Activated naive CD4-positive, alpha-beta T cell treated with anti-CD3 and anti-CD28 coated beads, Interleukin-2, amount 10 ng/mL, durations not matched to agents 7 days and 5 days (primary cell): ENCODE measurements at regions not wholly inside any gene's neighbourhood (a gene's known extent, or its start where the extent isn't known, plus 50 kb on each side); places are given as distances from the start of the nearest gene placed in this dataset.

Source experiments
- CTCF ChIA-PET: fragments of 350-600 bp; sonication (Branson Sonifier 250); formaldehyde crosslinking; loops from one replicate; lab custom pipeline; 2021; ENCODE audit warnings: antibody characterized with exemption; lab: Charles Lee
- DNase-seq: peaks from one replicate; pipeline ENCODE4 v3.0.0-alpha.2; 2020
- H3K27ac Mint-ChIP-seq: one replicate; pipeline ENCODE4 v1.8.0; 2021; ENCODE audit warnings: mild to moderate bottlenecking, moderate library complexity, mixed read lengths
- H3K27me3 Mint-ChIP-seq: one replicate; pipeline ENCODE4 v1.8.0; 2021; ENCODE audit warnings: mild to moderate bottlenecking, mixed read lengths
- H3K36me3 Mint-ChIP-seq: one replicate; pipeline ENCODE4 v1.8.0; 2021; ENCODE audit warnings: mixed read lengths
- H3K4me1 Mint-ChIP-seq: one replicate; pipeline ENCODE4 v1.8.0; 2021; ENCODE audit warnings: mixed read lengths
- H3K4me3 Mint-ChIP-seq: one replicate; pipeline ENCODE4 v1.8.0; 2021; ENCODE audit warnings: mild to moderate bottlenecking, moderate library complexity, mixed read lengths
- H3K9me3 Mint-ChIP-seq: one replicate; pipeline ENCODE4 v1.8.0; 2021; ENCODE audit warnings: mixed read lengths

- DNase-seq: no peak
- Mint-ChIP-seq H3K4me1 (no peaks in the 10 kb centered on the region), H3K27ac (no peak overlapping the region), H3K9me3 (no peaks in the 10 kb centered on the region), H3K27me3 (peaks cover 3% of the 10 kb centered on the region), H3K36me3 (no peaks in the 10 kb centered on the region), H3K4me3 (no peak overlapping the region)
- CTCF ChIA-PET: interaction anchor here (0.7 to 1.7 kb wide), 5 partner anchors 15 to 654 kb away, joined by 3 to 5 read pairs (median 3); no protein-coding TSS in a partner anchor
Measured at GRCh38 chrX:69386681-69387080, 117.4 kb upstream of the NALF2 start.

- H3K36me3 Mint-ChIP-seq: no peaks in the 10 kb centered on the region
- H3K4me1 Mint-ChIP-seq: no peaks in the 10 kb centered on the region
- H3K27me3 Mint-ChIP-seq: no peaks in the 10 kb centered on the region
- H3K27ac Mint-ChIP-seq: no peak overlapping the region
- CTCF ChIA-PET: no interaction called here
- DNase-seq: no peak
- no peak overlapping the region for H3K4me3 Mint-ChIP-seq
- H3K9me3 Mint-ChIP-seq: no peaks in the 10 kb centered on the region
Measured at GRCh38 chrX:69379412-69379811, 124.7 kb upstream of the NALF2 start.

- Mint-ChIP-seq H3K36me3 (no peaks in the 10 kb centered on the region), H3K4me3 (no peak overlapping the region), H3K9me3 (no peaks in the 10 kb centered on the region), H3K4me1 (no peaks in the 10 kb centered on the region), H3K27me3 (no peaks in the 10 kb centered on the region), H3K27ac (no peak overlapping the region)
- DNase-seq: no peak
- CTCF ChIA-PET: no interaction called here
Measured at GRCh38 chrX:69374569-69374968, 129.6 kb upstream of the NALF2 start.

GRCh38 chrX:69372435-69372834 lies 131.7 kb upstream of the NALF2 start:
- H3K4me1 Mint-ChIP-seq: no peaks in the 10 kb centered on the region
- CTCF ChIA-PET: no interaction called here
- no peak overlapping the region for H3K27ac Mint-ChIP-seq

GRCh38 chrX:69371159-69371558 lies 133.0 kb upstream of the NALF2 start:
- CTCF ChIA-PET: interaction anchor here (1.1 kb wide), 1 partner anchor 16 kb away, joined by 3 read pairs; no protein-coding TSS in a partner anchor
- Mint-ChIP-seq H3K36me3 (no peaks in the 10 kb centered on the region), H3K27me3 (no peaks in the 10 kb centered on the region), H3K4me3 (no peak overlapping the region), H3K9me3 (no peaks in the 10 kb centered on the region), H3K27ac (no peak overlapping the region), H3K4me1 (no peaks in the 10 kb centered on the region)
- DNase-seq: no peak

More at GRCh38 chrX:69372435-69372834, 131.7 kb upstream of the NALF2 start:
- Mint-ChIP-seq H3K36me3 (no peaks in the 10 kb centered on the region), H3K4me3 (no peak overlapping the region), H3K9me3 (no peaks in the 10 kb centered on the region), H3K27me3 (no peaks in the 10 kb centered on the region)
- no peak for DNase-seq

- CTCF ChIA-PET: no interaction called here
- Mint-ChIP-seq H3K27ac (no peak overlapping the region), H3K4me3 (no peak overlapping the region), H3K4me1 (no peaks in the 10 kb centered on the region), H3K9me3 (no peaks in the 10 kb centered on the region), H3K27me3 (no peaks in the 10 kb centered on the region), H3K36me3 (no peaks in the 10 kb centered on the region)
- DNase-seq: no peak
Measured at GRCh38 chrX:69369999-69370398, 134.1 kb upstream of the NALF2 start.

GRCh38 chrX:69366183-69366582 lies 137.9 kb upstream of the NALF2 start:
- no peaks in the 10 kb centered on the region for H3K9me3 Mint-ChIP-seq
- CTCF ChIA-PET: no interaction called here

GRCh38 chrX:69365755-69366154 lies 138.4 kb upstream of the NALF2 start:
- Mint-ChIP-seq H3K4me1 (no peaks in the 10 kb centered on the region), H3K4me3 (no peak overlapping the region), H3K27me3 (no peaks in the 10 kb centered on the region), H3K36me3 (no peaks in the 10 kb centered on the region), H3K27ac (no peak overlapping the region), H3K9me3 (no peaks in the 10 kb centered on the region)
- CTCF ChIA-PET: no interaction called here
- DNase-seq: no peak

More at GRCh38 chrX:69366183-69366582, 137.9 kb upstream of the NALF2 start:
- Mint-ChIP-seq H3K27ac (no peak overlapping the region), H3K4me3 (no peak overlapping the region), H3K4me1 (no peaks in the 10 kb centered on the region), H3K36me3 (no peaks in the 10 kb centered on the region), H3K27me3 (no peaks in the 10 kb centered on the region)
- DNase-seq: no peak

GRCh38 chrX:69365349-69365748 lies 138.8 kb upstream of the NALF2 start:
- CTCF ChIA-PET: no interaction called here
- Mint-ChIP-seq H3K4me3 (no peak overlapping the region), H3K27me3 (no peaks in the 10 kb centered on the region), H3K36me3 (no peaks in the 10 kb centered on the region), H3K4me1 (no peaks in the 10 kb centered on the region), H3K27ac (no peak overlapping the region), H3K9me3 (no peaks in the 10 kb centered on the region)
- DNase-seq: no peak

GRCh38 chrX:69362856-69363255 lies 141.3 kb upstream of the NALF2 start:
- Mint-ChIP-seq H3K36me3 (no peaks in the 10 kb centered on the region), H3K4me3 (no peak overlapping the region), H3K27me3 (no peaks in the 10 kb centered on the region), H3K27ac (no peak overlapping the region), H3K4me1 (no peaks in the 10 kb centered on the region), H3K9me3 (no peaks in the 10 kb centered on the region)
- DNase-seq: no peak
- CTCF ChIA-PET: no interaction called here

GRCh38 chrX:69362354-69362753 lies 141.8 kb upstream of the NALF2 start:
- Mint-ChIP-seq H3K27me3 (no peaks in the 10 kb centered on the region), H3K4me1 (no peaks in the 10 kb centered on the region), H3K36me3 (no peaks in the 10 kb centered on the region), H3K27ac (no peak overlapping the region), H3K9me3 (no peaks in the 10 kb centered on the region), H3K4me3 (no peak overlapping the region)
- DNase-seq: no peak
- CTCF ChIA-PET: no interaction called here

GRCh38 chrX:69361311-69361845 lies 142.7 kb upstream of the NALF2 start:
- Mint-ChIP-seq H3K4me3 (no peak overlapping the region), H3K27ac (no peak overlapping the region), H3K4me1 (no peaks in the 10 kb centered on the region), H3K9me3 (no peaks in the 10 kb centered on the region), H3K27me3 (no peaks in the 10 kb centered on the region), H3K36me3 (no peaks in the 10 kb centered on the region)
- no peak for DNase-seq
- CTCF ChIA-PET: no interaction called here

GRCh38 chrX:69357317-69357716 lies 146.8 kb upstream of the NALF2 start:
- Mint-ChIP-seq H3K27ac (no peak overlapping the region), H3K9me3 (peaks cover 6% of the 10 kb centered on the region), H3K27me3 (no peaks in the 10 kb centered on the region), H3K36me3 (no peaks in the 10 kb centered on the region), H3K4me1 (no peaks in the 10 kb centered on the region), H3K4me3 (no peak overlapping the region)
- DNase-seq: no peak
- CTCF ChIA-PET: no interaction called here

- H3K9me3 Mint-ChIP-seq: no peaks in the 10 kb centered on the region
- no peaks in the 10 kb centered on the region for H3K36me3 Mint-ChIP-seq
- H3K4me3 Mint-ChIP-seq: no peak overlapping the region
- no peaks in the 10 kb centered on the region for H3K27me3 Mint-ChIP-seq
- no peak for DNase-seq
- H3K27ac Mint-ChIP-seq: no peak overlapping the region
- CTCF ChIA-PET: no interaction called here
- no peaks in the 10 kb centered on the region for H3K4me1 Mint-ChIP-seq
Measured at GRCh38 chrX:69324851-69325250, 159.6 kb upstream of the PJA1 start.

GRCh38 chrX:69323786-69324720 lies 158.8 kb upstream of the PJA1 start:
- H3K27ac Mint-ChIP-seq: no peak overlapping the region
- no peaks in the 10 kb centered on the region for H3K9me3 Mint-ChIP-seq
- DNase-seq: no peak
- no peaks in the 10 kb centered on the region for H3K27me3 Mint-ChIP-seq
- CTCF ChIA-PET: no interaction called here
- no peaks in the 10 kb centered on the region for H3K36me3 Mint-ChIP-seq
- H3K4me3 Mint-ChIP-seq: no peak overlapping the region
- H3K4me1 Mint-ChIP-seq: no peaks in the 10 kb centered on the region
